HEK293T (cell line): ENCODE measurements at regions not wholly inside any gene's neighbourhood (a gene's known extent, or its start where the extent isn't known, plus 50 kb on each side); places are given as distances from the start of the nearest gene placed in this dataset.
"Not testable (repeated sequence)": the region's sequence is repeated elsewhere in the genome, so short reads cannot be mapped to it uniquely, and the experiment has no call there.

Experiments
- ARNT ChIP-seq: fragments of 450-650 bp; IDR thresholded peaks from 2 replicates; pipeline ENCODE4 v1.6.1; 2017; ENCODE audit warnings: mild to moderate bottlenecking
- BHLHE40 ChIP-seq: fragments of 450-650 bp; IDR thresholded peaks from 2 replicates; pipeline ENCODE4 v1.6.1; 2016; ENCODE audit warnings: mild to moderate bottlenecking, moderate library complexity, borderline replicate concordance
- CTBP1 ChIP-seq: fragments of 450-650 bp; IDR thresholded peaks from 2 replicates; pipeline ENCODE4 v1.6.1; 2016; ENCODE audit warnings: borderline replicate concordance
- ELF4 ChIP-seq: fragments of 450-650 bp; IDR thresholded peaks from 2 replicates; pipeline ENCODE4 v1.6.1; 2017; ENCODE audit warnings: antibody characterized with exemption
- FOXA1 ChIP-seq: fragments of 450-650 bp; IDR thresholded peaks from 2 replicates; pipeline ENCODE4 v1.6.1; 2016; ENCODE audit warnings: mild to moderate bottlenecking
- FOXK2 ChIP-seq: fragments of 450-650 bp; IDR thresholded peaks from 2 replicates; pipeline ENCODE4 v1.6.1; 2016; ENCODE audit warnings: mild to moderate bottlenecking
- FOXM1 ChIP-seq: fragments of 450-650 bp; IDR thresholded peaks from 2 replicates; pipeline ENCODE4 v1.6.1; 2017; ENCODE audit warnings: mild to moderate bottlenecking, borderline replicate concordance
- HDGF ChIP-seq: fragments of 450-650 bp; IDR thresholded peaks from 2 replicates; pipeline ENCODE4 v1.6.1; 2017; ENCODE audit warnings: antibody characterized with exemption, borderline replicate concordance
- NFRKB ChIP-seq: fragments of 450-650 bp; IDR thresholded peaks from 2 replicates; pipeline ENCODE4 v1.6.1; 2016; ENCODE audit warnings: mild to moderate bottlenecking, moderate library complexity
- SP1 ChIP-seq: fragments of 450-650 bp; IDR thresholded peaks from 2 replicates; pipeline ENCODE4 v1.6.1; 2017
- TARDBP ChIP-seq: fragments of 450-650 bp; IDR thresholded peaks from 2 replicates; pipeline ENCODE4 v1.6.1; 2016
- ZNF384 ChIP-seq: fragments of 450-650 bp; IDR thresholded peaks from 2 replicates; pipeline ENCODE4 v1.6.1; 2016

- TF ChIP-seq HDGF, SP1, ELF4, TARDBP, NFRKB, CTBP1, FOXA1, ARNT, ZNF384, FOXK2, FOXM1, BHLHE40: not testable (repeated sequence)
Measured at GRCh38 chr5:144994356-144994755, 823.7 kb downstream of the KCTD16 start.
